ENCODE measurements at regions not wholly inside any gene's neighbourhood (a gene's known extent, or its start where the extent isn't known, plus 50 kb on each side); places are given as distances from the start of the nearest gene placed in this dataset.
A peak's percentile ranks its signal among the peaks of the same experiment; 100 is the strongest.

GRCh38 chr16:86680661-86681030 is 102.3 kb downstream of the FOXL1 start:
- WGBS, 4 donors = 34 to 47% (median 41%) methylated on average over 8 of the region's 8 CpGs
- Histone ChIP-seq H3K36me3 (no peaks in the 10 kb centered on the region), H3K27me3 (peaks cover 0 to 15% (median 0%) of the 10 kb centered on the region in 9 donors), H3K9me3 (peaks cover 0 to 6% (median 0%) of the 10 kb centered on the region in 12 donors), H3K4me3 (peak overlapping the region in 5 of 12 donors; percentile 5 to 37 (median 29)), H3K4me1 (peaks cover 0 to 30% (median 0%) of the 10 kb centered on the region in 12 donors), H3K27ac (peak overlapping the region; percentile 52 to 86 (median 72))
- TF ChIP-seq POLR2A (IDR thresholded peaks at IDR 0.05) (no peak), CTCF (IDR thresholded peaks at IDR 0.05) (no peak)
- peak in 3 of 4 donors; percentile 16 to 46 (median 23) for ATAC-seq
- DNase-seq = no peak
- intact Hi-C loops (cut with DNase I) = no loop called here

- whole genome bisulfite sequencing, 4 donors = 65 to 75% (median 72%) methylated on average over 37 of the region's 37 CpGs
- Histone ChIP-seq H3K36me3 (no peaks in the 10 kb centered on the region), H3K27ac (peak overlapping the region; percentile 52 to 86 (median 72)), H3K9me3 (peaks cover 0 to 6% (median 0%) of the 10 kb centered on the region in 12 donors), H3K27me3 (peaks cover 0 to 15% (median 0%) of the 10 kb centered on the region in 9 donors), H3K4me1 (peaks cover 0 to 30% (median 0%) of the 10 kb centered on the region in 12 donors), H3K4me3 (peak overlapping the region in 5 of 12 donors; percentile 5 to 37 (median 29))
- intact Hi-C loops (cut with DNase I) = no loop called here
- ATAC-seq (peak; percentile 27 to 63 (median 40)), DNase-seq (peak in 2 of 5 donors; percentile 44 to 58)
- TF ChIP-seq CTCF (IDR thresholded peaks at IDR 0.05) (no peak), POLR2A (IDR thresholded peaks at IDR 0.05) (no peak)
These were observed 102.8 kb downstream of the FOXL1 start for GRCh38 chr16:86681031-86681756.

- H3K4me1 ChIP-seq = peaks cover 0 to 30% (median 0%) of the 10 kb centered on the region in 12 donors
- no peaks in the 10 kb centered on the region for H3K36me3 ChIP-seq
- H3K27me3 ChIP-seq = peaks cover 0 to 12% (median 0%) of the 10 kb centered on the region in 9 donors
- no peak overlapping the region for H3K4me3 ChIP-seq
- intact Hi-C loops (cut with DNase I) = no loop called here
- peaks cover 0 to 6% (median 0%) of the 10 kb centered on the region in 12 donors for H3K9me3 ChIP-seq
- no peak for ATAC-seq
- WGBS, 4 donors = 82 to 95% (median 89%) methylated on average over 13 to 15 of the region's 15 CpGs
- peak overlapping the region in 11 of 12 donors; percentile 52 to 86 (median 74) for H3K27ac ChIP-seq
- DNase-seq = no peak
- TF ChIP-seq POLR2A (IDR thresholded peaks at IDR 0.05) = no peak
- TF ChIP-seq CTCF (IDR thresholded peaks at IDR 0.05) = no peak
These were observed 103.4 kb downstream of the FOXL1 start for GRCh38 chr16:86681757-86682106.

GRCh38 chr16:86682219-86682904 is 104.0 kb downstream of the FOXL1 start:
- Histone ChIP-seq H3K36me3 (no peaks in the 10 kb centered on the region), H3K27ac (peak overlapping the region in 7 of 12 donors; percentile 52 to 86 (median 77)), H3K4me3 (no peak overlapping the region), H3K27me3 (peaks cover 0 to 11% (median 0%) of the 10 kb centered on the region in 9 donors), H3K9me3 (peaks cover 0 to 6% (median 0%) of the 10 kb centered on the region in 12 donors), H3K4me1 (peaks cover 0 to 30% (median 0%) of the 10 kb centered on the region in 12 donors)
- intact Hi-C loops (cut with DNase I) = no loop called here
- TF ChIP-seq CTCF (IDR thresholded peaks at IDR 0.05) (no peak), POLR2A (IDR thresholded peaks at IDR 0.05) (no peak)
- DNase-seq = no peak
- peak in 1 of 4 donors; percentile 41 for ATAC-seq
- 81 to 85% (median 84%) methylated on average over 13 to 14 of the region's 14 CpGs for WGBS, 4 donors

Data from heart left ventricle (tissue), 16 donors.